ENCODE measurements at regions not wholly inside any gene's neighbourhood (a gene's known extent, or its start where the extent isn't known, plus 50 kb on each side); places are given as distances from the start of the nearest gene placed in this dataset.

DNA sequence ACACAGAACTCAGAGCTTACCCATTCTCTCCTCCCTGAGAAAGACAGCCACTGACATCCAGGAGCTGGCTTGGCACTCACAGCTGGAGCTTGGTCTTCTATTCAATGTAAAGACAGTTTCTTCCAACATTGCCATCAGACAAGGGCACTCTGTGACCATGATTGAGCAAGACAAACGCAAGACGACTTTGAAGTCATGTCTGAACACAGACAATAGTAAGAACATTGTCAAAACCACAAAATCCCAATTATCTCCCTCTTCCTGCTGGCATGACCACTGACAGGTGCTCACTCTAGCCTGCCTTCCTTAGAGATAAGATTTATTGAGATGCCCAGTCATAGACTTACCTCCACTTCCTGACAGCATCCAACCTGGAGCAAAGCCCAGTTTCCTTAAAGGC lies 328.0 kb downstream of the MSX2 start:
- H3K27me3 ChIP-seq (ENCODE audit: control insufficient read depth, insufficient read depth, low read length), result no peaks in the 10 kb centered on the region
- no peaks in the 10 kb centered on the region for H3K36me3 ChIP-seq (ENCODE audit: control insufficient read depth, insufficient read depth, low read length)
- no peaks in the 10 kb centered on the region for H3K9me3 ChIP-seq (ENCODE audit: control insufficient read depth, insufficient read depth, low read length)
- no peak for DNase-seq (ENCODE audit: low read depth in 4 of 6, low spot score in 6 of 6)
- H3K4me3 ChIP-seq (ENCODE audit: low read depth, low read length), result no peak overlapping the region
- no peaks in the 10 kb centered on the region for H3K4me1 ChIP-seq (ENCODE audit: control insufficient read depth, insufficient read depth, low read length)
- no peak overlapping the region for H3K27ac ChIP-seq (ENCODE audit: low read depth, low read length)
- 83% methylated on average over 2 of the region's 2 CpGs for WGBS (ENCODE audit: insufficient coverage)

DNA sequence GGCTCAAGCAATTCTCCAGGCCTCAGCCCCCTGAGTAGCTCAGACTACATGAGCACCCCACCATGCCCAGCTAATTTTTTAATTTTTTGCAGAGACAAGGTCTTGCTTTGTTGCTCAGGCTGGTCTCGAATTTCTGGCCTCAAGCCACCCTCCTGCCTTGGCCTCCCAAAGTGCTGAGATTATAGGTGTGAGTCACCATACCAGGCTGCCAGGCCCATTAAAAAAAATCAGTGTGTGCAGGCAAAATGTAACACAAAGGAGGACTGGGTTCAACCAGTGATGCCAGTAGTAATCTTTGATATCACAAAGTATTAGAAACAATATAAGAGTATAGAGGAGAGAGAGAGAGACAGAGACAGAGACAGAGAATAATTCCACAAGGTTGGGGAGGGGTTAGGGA lies 322.7 kb downstream of the MSX2 start:
- H3K36me3 ChIP-seq (ENCODE audit: control insufficient read depth, insufficient read depth, low read length), result no peaks in the 10 kb centered on the region
- no peaks in the 10 kb centered on the region for H3K9me3 ChIP-seq (ENCODE audit: control insufficient read depth, insufficient read depth, low read length)
- no peak for DNase-seq (ENCODE audit: low read depth in 4 of 6, low spot score in 6 of 6)
- no peak overlapping the region for H3K27ac ChIP-seq (ENCODE audit: low read depth, low read length)
- 86% methylated on average over 1 of the region's 1 CpG for WGBS (ENCODE audit: insufficient coverage)
- no peaks in the 10 kb centered on the region for H3K27me3 ChIP-seq (ENCODE audit: control insufficient read depth, insufficient read depth, low read length)
- no peaks in the 10 kb centered on the region for H3K4me1 ChIP-seq (ENCODE audit: control insufficient read depth, insufficient read depth, low read length)
- no peak overlapping the region for H3K4me3 ChIP-seq (ENCODE audit: low read depth, low read length)

DNA sequence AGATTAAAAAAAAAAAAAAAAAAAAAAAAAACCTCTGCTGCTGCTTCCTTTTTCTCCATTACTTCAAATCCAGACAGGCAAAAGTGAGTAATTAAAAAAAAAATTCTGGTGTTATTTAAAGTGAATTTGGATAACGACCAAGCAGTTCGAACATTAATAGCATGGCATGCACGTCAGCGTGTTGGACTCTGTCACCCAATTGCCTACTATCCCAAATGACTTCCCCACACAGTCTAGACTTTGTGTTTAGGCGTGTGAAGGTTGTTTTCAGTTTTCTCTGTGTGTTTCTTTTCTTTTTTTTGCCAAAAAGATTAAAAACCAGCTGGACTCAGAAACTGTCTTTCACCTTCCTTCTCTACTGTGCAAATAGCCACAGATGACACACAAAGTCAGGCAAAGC lies 321.4 kb downstream of the MSX2 start:
- WGBS (ENCODE audit: insufficient coverage), result no CpG with 5 or more reads among the region's 5 CpGs
- no peak overlapping the region for H3K4me3 ChIP-seq (ENCODE audit: low read depth, low read length)
- H3K27ac ChIP-seq (ENCODE audit: low read depth, low read length), result no peak overlapping the region
- H3K4me1 ChIP-seq (ENCODE audit: control insufficient read depth, insufficient read depth, low read length), result no peaks in the 10 kb centered on the region
- peak in 1 of 6 donors; percentile 50 for DNase-seq (ENCODE audit: low read depth in 4 of 6, low spot score in 6 of 6)
- no peaks in the 10 kb centered on the region for H3K9me3 ChIP-seq (ENCODE audit: control insufficient read depth, insufficient read depth, low read length)
- no peaks in the 10 kb centered on the region for H3K27me3 ChIP-seq (ENCODE audit: control insufficient read depth, insufficient read depth, low read length)
- H3K36me3 ChIP-seq (ENCODE audit: control insufficient read depth, insufficient read depth, low read length), result no peaks in the 10 kb centered on the region

DNA sequence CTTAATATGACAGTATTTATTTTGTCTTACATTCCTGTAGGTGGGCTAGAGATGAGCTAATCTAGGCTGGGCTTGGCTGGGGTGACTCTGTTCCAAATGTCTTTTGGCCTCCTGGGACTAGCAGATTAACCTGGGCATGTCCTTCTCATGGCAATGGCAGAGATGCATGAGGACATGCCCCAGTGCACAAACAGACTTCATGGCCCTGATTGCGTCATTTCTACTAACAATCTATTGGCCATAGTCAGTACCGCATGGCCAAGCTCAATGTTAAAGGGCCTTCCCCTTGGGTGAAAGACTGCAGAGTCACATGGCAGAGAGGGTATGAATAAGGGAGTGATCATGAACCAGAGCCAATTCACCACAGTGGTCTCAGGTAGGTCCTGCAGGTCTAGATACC lies 313.4 kb downstream of the MSX2 start:
- no peaks in the 10 kb centered on the region for H3K27me3 ChIP-seq (ENCODE audit: control insufficient read depth, insufficient read depth, low read length)
- WGBS (ENCODE audit: insufficient coverage), result no CpG with 5 or more reads among the region's 2 CpGs
- no peaks in the 10 kb centered on the region for H3K9me3 ChIP-seq (ENCODE audit: control insufficient read depth, insufficient read depth, low read length)
- DNase-seq (ENCODE audit: low read depth in 4 of 6, low spot score in 6 of 6), result no peak
- H3K36me3 ChIP-seq (ENCODE audit: control insufficient read depth, insufficient read depth, low read length), result no peaks in the 10 kb centered on the region
- H3K4me3 ChIP-seq (ENCODE audit: low read depth, low read length), result no peak overlapping the region
- no peak overlapping the region for H3K27ac ChIP-seq (ENCODE audit: low read depth, low read length)
- peaks cover 4% of the 10 kb centered on the region for H3K4me1 ChIP-seq (ENCODE audit: control insufficient read depth, insufficient read depth, low read length)

DNA sequence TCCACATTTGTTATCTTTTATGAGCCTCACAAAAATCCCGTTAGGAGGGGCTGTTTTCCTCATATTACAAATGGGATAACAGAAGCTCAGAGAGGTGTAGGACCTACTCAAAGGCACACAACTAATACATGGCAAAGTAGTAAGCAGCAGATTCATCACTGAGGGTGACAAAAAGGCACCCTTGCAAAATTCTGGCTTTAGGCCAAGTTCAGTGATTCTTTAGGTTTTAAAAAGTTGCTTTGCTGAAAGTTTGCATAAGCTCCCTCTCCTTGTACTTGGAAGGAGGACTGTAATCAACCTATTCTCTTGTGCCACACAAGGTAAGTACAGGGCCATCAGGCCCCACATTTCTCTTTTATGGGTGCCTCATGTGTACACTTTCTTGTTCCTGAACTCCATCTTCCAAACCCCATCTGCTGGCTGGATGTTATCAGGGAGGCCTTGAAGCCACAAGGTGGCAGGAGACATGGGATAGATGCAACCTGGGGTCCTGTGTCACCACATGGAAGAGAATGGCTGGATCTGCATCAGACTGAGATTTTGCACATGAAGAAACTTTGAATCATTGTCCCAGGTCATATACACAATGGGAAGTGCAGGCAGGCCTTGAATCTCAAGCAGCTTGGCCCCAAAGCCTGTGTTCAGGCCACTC lies 311.6 kb downstream of the MSX2 start:
- no CpG with 5 or more reads among the region's 1 CpG for WGBS (ENCODE audit: insufficient coverage)

DNA sequence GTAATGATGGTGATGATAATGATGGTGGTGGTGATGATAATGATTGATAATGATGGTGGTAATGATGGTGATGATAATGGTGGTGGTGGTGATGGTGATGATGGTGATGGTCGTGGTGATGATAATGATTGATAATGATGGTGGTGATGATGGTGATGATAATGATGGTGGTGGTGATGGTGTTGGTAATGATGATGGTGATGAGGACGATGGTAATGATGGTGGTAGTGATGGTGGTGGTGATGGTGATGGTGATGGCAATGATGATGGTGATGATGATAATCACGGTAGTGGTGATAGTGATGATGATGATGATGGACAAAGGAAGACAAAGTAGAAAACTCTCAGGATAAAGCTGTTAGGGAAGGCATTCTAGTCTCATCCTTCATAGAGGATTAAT lies 310.5 kb downstream of the MSX2 start:
- Histone ChIP-seq H3K9me3 (ENCODE audit: control insufficient read depth, insufficient read depth, low read length) (no peaks in the 10 kb centered on the region), H3K27ac (ENCODE audit: low read depth, low read length) (no peak overlapping the region), H3K4me3 (ENCODE audit: low read depth, low read length) (no peak overlapping the region), H3K4me1 (ENCODE audit: control insufficient read depth, insufficient read depth, low read length) (peaks cover 10% of the 10 kb centered on the region), H3K27me3 (ENCODE audit: control insufficient read depth, insufficient read depth, low read length) (no peaks in the 10 kb centered on the region), H3K36me3 (ENCODE audit: control insufficient read depth, insufficient read depth, low read length) (no peaks in the 10 kb centered on the region)
- no peak for DNase-seq (ENCODE audit: low read depth in 4 of 6, low spot score in 6 of 6)
- WGBS (ENCODE audit: insufficient coverage), result 100% methylated on average over 3 of the region's 3 CpGs

More for the DNA sequence above, 311.6 kb downstream of the MSX2 start:
- no peaks in the 10 kb centered on the region for H3K27me3 ChIP-seq (ENCODE audit: control insufficient read depth, insufficient read depth, low read length)
- no peaks in the 10 kb centered on the region for H3K9me3 ChIP-seq (ENCODE audit: control insufficient read depth, insufficient read depth, low read length)
- peaks cover 10% of the 10 kb centered on the region for H3K4me1 ChIP-seq (ENCODE audit: control insufficient read depth, insufficient read depth, low read length)
- H3K4me3 ChIP-seq (ENCODE audit: low read depth, low read length), result no peak overlapping the region
- no peaks in the 10 kb centered on the region for H3K36me3 ChIP-seq (ENCODE audit: control insufficient read depth, insufficient read depth, low read length)
- no peak overlapping the region for H3K27ac ChIP-seq (ENCODE audit: low read depth, low read length)
- no peak for DNase-seq (ENCODE audit: low read depth in 4 of 6, low spot score in 6 of 6)

DNA sequence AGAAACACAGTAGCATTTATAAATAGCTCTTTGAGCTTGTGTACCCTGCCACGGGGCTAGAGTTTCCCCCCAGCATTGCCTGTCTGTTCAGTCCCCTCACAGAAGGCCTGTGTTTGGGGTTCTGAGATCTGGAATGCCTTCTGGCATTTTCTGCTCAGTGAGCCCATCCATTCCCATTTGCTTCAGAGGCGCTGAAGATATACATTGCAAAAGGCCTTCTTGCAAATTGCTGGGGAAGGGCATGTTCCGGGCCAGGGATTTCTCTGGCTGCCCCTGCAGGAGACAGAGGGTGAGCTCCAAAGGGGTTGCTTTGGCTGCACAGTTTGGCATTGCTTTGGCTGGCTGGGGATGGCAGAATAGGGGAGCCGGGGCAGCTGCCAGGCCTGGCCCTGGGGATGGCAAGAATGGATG lies 308.4 kb downstream of the MSX2 start:
- no peaks in the 10 kb centered on the region for H3K36me3 ChIP-seq (ENCODE audit: control insufficient read depth, insufficient read depth, low read length)
- H3K9me3 ChIP-seq (ENCODE audit: control insufficient read depth, insufficient read depth, low read length), result no peaks in the 10 kb centered on the region
- no peaks in the 10 kb centered on the region for H3K27me3 ChIP-seq (ENCODE audit: control insufficient read depth, insufficient read depth, low read length)
- peak in 3 of 6 donors; percentile 7 to 76 (median 16) for DNase-seq (ENCODE audit: low read depth in 4 of 6, low spot score in 6 of 6)
- H3K27ac ChIP-seq (ENCODE audit: low read depth, low read length), result peak overlapping the region; percentile 19
- WGBS (ENCODE audit: insufficient coverage), result 54% methylated on average over 3 of the region's 4 CpGs
- peaks cover 10% of the 10 kb centered on the region for H3K4me1 ChIP-seq (ENCODE audit: control insufficient read depth, insufficient read depth, low read length)
- H3K4me3 ChIP-seq (ENCODE audit: low read depth, low read length), result no peak overlapping the region

DNA sequence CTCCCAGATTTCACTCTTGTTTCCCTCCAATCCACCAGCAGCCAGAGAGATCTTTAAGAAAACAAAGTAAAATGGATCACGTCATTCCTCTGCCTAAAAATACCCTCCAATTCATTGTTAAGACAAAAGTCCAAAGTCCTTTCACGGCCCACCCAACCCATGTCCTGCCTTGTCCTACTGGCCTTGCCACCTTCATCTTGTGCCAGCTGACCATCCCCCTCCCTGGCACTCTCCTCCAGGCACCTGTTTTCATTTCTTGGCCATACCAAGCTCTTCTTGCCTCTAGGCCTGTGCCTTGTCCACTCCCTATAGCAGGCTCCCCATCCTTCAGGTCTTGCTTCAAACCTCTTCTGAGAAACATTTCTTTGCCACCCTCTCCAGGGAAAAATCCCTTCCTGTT lies 307.6 kb downstream of the MSX2 start:
- no peak overlapping the region for H3K27ac ChIP-seq (ENCODE audit: low read depth, low read length)
- no peak for DNase-seq (ENCODE audit: low read depth in 4 of 6, low spot score in 6 of 6)
- no peak overlapping the region for H3K4me3 ChIP-seq (ENCODE audit: low read depth, low read length)
- no peaks in the 10 kb centered on the region for H3K36me3 ChIP-seq (ENCODE audit: control insufficient read depth, insufficient read depth, low read length)
- 63% methylated on average over 2 of the region's 2 CpGs for whole genome bisulfite sequencing (ENCODE audit: insufficient coverage)
- H3K4me1 ChIP-seq (ENCODE audit: control insufficient read depth, insufficient read depth, low read length), result peaks cover 10% of the 10 kb centered on the region
- H3K9me3 ChIP-seq (ENCODE audit: control insufficient read depth, insufficient read depth, low read length), result no peaks in the 10 kb centered on the region
- no peaks in the 10 kb centered on the region for H3K27me3 ChIP-seq (ENCODE audit: control insufficient read depth, insufficient read depth, low read length)

DNA sequence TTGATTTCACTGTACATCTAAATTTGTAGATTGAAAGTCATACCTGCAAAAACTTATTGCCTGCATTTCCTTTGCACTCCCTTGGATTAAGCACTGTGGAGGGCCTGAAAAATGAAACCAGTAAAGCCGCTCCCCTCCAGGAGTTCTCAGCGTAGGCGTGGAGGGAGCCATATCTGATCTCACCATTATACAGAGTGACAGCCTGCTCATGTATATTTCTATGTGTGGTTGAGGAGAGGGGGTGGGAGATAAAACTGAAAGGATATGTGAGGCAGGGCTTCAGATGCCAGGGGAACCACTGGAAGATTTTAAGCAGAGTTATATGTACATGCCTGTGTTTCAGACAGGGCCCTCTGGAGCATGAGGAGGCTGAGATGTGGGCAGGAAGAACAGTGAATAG lies 303.0 kb downstream of the MSX2 start:
- Histone ChIP-seq H3K9me3 (ENCODE audit: control insufficient read depth, insufficient read depth, low read length) (peaks cover 1% of the 10 kb centered on the region), H3K36me3 (ENCODE audit: control insufficient read depth, insufficient read depth, low read length) (no peaks in the 10 kb centered on the region), H3K27me3 (ENCODE audit: control insufficient read depth, insufficient read depth, low read length) (no peaks in the 10 kb centered on the region), H3K27ac (ENCODE audit: low read depth, low read length) (no peak overlapping the region), H3K4me3 (ENCODE audit: low read depth, low read length) (no peak overlapping the region), H3K4me1 (ENCODE audit: control insufficient read depth, insufficient read depth, low read length) (peaks cover 4% of the 10 kb centered on the region)
- WGBS (ENCODE audit: insufficient coverage), result no CpG with 5 or more reads among the region's 3 CpGs
- no peak for DNase-seq (ENCODE audit: low read depth in 4 of 6, low spot score in 6 of 6)

DNA sequence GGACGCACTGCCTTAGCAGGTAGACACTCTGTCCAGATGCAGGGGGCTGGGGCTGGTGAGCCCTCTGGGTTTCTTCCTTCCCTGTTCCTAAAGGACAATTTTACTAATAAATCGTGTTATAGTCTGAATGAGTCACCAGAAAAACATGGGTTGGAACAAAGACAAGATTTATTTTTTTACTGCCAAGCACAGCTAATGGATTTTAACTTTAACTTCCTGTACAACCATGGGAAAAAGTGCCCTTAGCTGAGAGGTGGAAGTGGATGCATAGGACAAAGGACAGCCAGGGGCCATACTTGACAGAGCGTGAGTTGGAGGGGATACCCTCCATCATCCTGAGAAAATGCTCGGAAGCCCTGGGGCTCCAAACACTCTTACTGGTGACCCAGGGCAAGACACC lies 300.7 kb downstream of the MSX2 start:
- peaks cover 3% of the 10 kb centered on the region for H3K4me1 ChIP-seq (ENCODE audit: control insufficient read depth, insufficient read depth, low read length)
- no peaks in the 10 kb centered on the region for H3K27me3 ChIP-seq (ENCODE audit: control insufficient read depth, insufficient read depth, low read length)
- peaks cover 1% of the 10 kb centered on the region for H3K9me3 ChIP-seq (ENCODE audit: control insufficient read depth, insufficient read depth, low read length)
- no peak overlapping the region for H3K4me3 ChIP-seq (ENCODE audit: low read depth, low read length)
- 67% methylated on average over 2 of the region's 4 CpGs for WGBS (ENCODE audit: insufficient coverage)
- H3K36me3 ChIP-seq (ENCODE audit: control insufficient read depth, insufficient read depth, low read length), result no peaks in the 10 kb centered on the region
- no peak overlapping the region for H3K27ac ChIP-seq (ENCODE audit: low read depth, low read length)
- no peak for DNase-seq (ENCODE audit: low read depth in 4 of 6, low spot score in 6 of 6)

Data from spinal cord (tissue), 9 donors.